HG03060 (cell line): ENCODE measurements at regions not wholly inside any gene's neighbourhood (a gene's known extent, or its start where the extent isn't known, plus 50 kb on each side); places are given as distances from the start of the nearest gene placed in this dataset.
"Not testable (repeated sequence)": the region's sequence is repeated elsewhere in the genome, so short reads cannot be mapped to it uniquely, and the experiment has no call there.

Source experiments
- ATAC-seq: cut with Tn5 transposase; IDR thresholded peaks from one replicate; pipeline ENCODE4 v1.9.1; 2021; ENCODE audit warnings: low read depth, moderate number of reproducible peaks; ENCODE audit not compliant: unreplicated experiment

GRCh38 chr4:188984518-188984917 is 845.3 kb downstream of the TRIML1 start:
- no peak for ATAC-seq

- ATAC-seq, result no peak
Observed at GRCh38 chr4:188986271-188986689, 847.0 kb downstream of the TRIML1 start.

GRCh38 chr4:188987011-188987410 is 847.8 kb downstream of the TRIML1 start:
- ATAC-seq, result no peak

GRCh38 chr4:188988131-188988530 is 848.9 kb downstream of the TRIML1 start:
- ATAC-seq, result no peak

- ATAC-seq, result no peak
Observed at GRCh38 chr4:188989371-188989770, 850.1 kb downstream of the TRIML1 start.

GRCh38 chr4:188992706-188993105 is 853.5 kb downstream of the TRIML1 start:
- ATAC-seq, result no peak

GRCh38 chr4:188993871-188994270 is 854.6 kb downstream of the TRIML1 start:
- no peak for ATAC-seq

GRCh38 chr4:189001283-189001970 is 862.2 kb downstream of the TRIML1 start:
- ATAC-seq, result no peak

- no peak for ATAC-seq
Observed at GRCh38 chr4:189001971-189002450, 862.8 kb downstream of the TRIML1 start.

- no peak for ATAC-seq
Observed at GRCh38 chr4:189002475-189002874, 863.2 kb downstream of the TRIML1 start.

GRCh38 chr4:189010452-189011217 is 871.4 kb downstream of the TRIML1 start:
- ATAC-seq, result not testable (repeated sequence)

- no peak for ATAC-seq
Observed at GRCh38 chr4:189021831-189022230, 882.6 kb downstream of the TRIML1 start.

GRCh38 chr4:189022440-189023035 is 883.3 kb downstream of the TRIML1 start:
- no peak for ATAC-seq

- no peak for ATAC-seq
Observed at GRCh38 chr4:189029976-189030504, 890.8 kb downstream of the TRIML1 start.

GRCh38 chr4:189032606-189033338 is 893.5 kb downstream of the TRIML1 start:
- ATAC-seq, result no peak

- ATAC-seq, result no peak
Observed at GRCh38 chr4:189033801-189034347, 894.6 kb downstream of the TRIML1 start.

GRCh38 chr4:189035091-189035490 is 895.9 kb downstream of the TRIML1 start:
- ATAC-seq, result no peak

GRCh38 chr4:189035654-189036053 is 896.4 kb downstream of the TRIML1 start:
- ATAC-seq, result no peak

- no peak for ATAC-seq
Observed at GRCh38 chr4:189036906-189037305, 897.7 kb downstream of the TRIML1 start.

- no peak for ATAC-seq
Observed at GRCh38 chr4:189046642-189047041, 894.0 kb upstream of the FRG1 start.
